T-helper 2 cell treated with Interferon-gamma antibody and Interleukin-4, amounts not matched to agents 100 ng/mL and 5 ng/mL, for 36 hours (primary cell): ENCODE measurements at regions not wholly inside any gene's neighbourhood (a gene's known extent, or its start where the extent isn't known, plus 50 kb on each side); places are given as distances from the start of the nearest gene placed in this dataset.

ENCODE experiments used
- intact Hi-C: fragments of 100-400 bp; cut with micrococcal nuclease; formaldehyde crosslinking; loops from one replicate; pipeline ENCODE4 v1.15.1; 2023

GRCh38 chr18:40962784-40963183 is 992.2 kb upstream of the PIK3C3 start:
- intact Hi-C loops = no loop called here

DNA sequence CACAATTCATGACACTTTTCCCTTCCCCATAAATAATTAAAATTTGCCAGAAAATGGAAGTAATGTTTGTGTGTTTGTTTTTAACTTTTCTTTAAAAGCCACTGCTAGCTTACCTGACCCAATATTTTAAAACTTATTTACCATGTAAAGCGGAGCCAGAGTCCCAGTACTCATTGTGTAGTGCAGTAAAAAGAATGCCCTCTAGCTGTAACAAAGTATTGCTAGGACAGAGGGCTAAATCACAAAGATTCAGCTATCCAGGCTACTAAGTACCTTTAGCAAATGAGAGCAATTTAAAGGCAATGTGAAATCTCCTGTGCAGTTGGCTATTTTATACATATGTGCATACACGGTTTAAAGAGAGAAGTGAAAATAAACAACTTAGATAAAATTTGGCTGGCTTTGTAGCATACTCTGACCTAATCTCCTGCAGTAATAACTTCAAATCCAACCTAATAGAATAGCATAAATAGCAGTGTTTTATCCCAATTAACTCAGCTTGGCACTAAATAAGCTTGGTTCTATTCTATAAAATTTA is 997.4 kb upstream of the PIK3C3 start:
- intact Hi-C loops = no loop called here

- intact Hi-C loops = no loop called here
Measured at GRCh38 chr18:40956213-40956612, 998.8 kb upstream of the PIK3C3 start.

DNA sequence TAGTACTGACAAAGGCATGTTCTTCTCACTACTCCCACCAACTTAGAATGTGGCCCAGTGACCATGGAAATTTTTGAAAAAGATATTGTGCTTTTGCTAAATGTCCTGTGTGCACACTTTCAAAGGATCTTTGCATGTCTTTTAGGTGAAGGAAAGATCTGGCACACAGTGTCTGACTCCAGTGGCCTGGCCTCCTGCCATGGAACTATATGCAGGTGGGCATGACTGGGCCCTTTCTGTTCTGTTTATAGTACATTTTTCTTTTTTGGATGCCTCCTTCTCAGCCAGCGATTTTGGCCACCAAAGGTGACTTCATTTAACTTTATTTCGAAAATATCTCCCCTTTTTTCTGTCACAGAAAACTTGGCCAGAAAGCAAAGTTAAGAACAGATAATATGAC is 999.7 kb upstream of the PIK3C3 start:
- intact Hi-C loops = no loop called here

DNA sequence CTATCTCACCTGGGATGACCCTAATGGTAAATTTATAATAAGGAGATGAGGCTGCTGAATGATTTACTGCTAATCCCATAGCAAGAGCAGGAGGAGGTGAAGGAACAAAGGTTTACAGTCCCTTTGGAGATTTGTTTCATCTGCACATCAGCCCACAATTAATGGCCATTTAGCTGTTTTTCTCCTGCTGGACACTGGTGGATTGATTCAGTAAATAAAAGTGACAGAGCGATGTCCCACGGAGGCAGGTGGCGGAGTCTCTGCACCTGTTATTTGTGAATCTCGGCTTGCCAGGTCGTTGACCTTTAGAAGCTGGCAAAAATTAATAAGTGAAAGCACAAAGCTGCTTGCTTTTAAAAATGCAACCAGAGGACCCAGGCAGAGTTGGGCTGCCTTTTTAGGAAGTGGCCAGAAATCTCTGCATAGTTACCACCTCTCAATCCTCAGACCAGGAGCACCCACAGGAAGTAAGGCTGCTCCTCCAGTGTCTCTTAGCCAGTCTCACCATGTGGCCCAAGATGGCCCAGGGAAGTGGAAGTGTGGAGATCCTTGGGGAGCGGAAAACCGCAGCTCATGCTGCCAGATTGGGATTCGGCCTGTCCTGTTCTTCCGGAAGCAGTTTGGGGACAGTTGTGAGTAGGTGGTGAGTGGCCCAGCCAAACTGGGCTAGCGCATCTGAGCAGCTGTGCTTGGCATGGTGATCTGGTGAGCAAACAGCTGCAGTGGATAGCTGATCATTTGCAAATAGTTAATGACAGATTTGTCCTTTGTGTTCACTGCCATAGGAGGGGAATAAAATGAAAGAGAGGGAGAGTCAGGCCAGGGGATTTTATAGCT is 1005.7 kb upstream of the PIK3C3 start:
- intact Hi-C loops = no loop called here

DNA sequence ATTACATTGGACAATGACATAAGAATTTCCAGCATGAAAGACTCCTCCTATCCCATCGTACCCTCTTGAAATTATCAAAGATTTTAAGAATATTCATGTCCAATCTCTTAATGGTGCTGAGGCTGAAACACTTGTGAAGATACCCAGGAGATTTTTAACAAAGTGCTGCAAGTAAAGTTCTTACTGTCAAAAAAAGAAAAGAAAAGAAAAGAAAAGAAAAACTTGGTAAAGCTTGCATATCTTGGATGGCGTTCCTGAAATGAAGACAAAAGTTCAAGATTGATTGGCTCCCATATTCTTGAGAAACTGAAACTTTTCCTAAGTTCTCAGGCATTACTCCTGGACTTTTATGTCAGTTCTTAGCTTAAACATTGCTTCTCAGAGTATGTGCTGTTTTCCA is 1010.5 kb upstream of the PIK3C3 start:
- intact Hi-C loops = no loop called here

GRCh38 chr18:40939656-40940515 is 1015.1 kb upstream of the PIK3C3 start:
- intact Hi-C loops = loop anchor here (10.0 kb wide), 1 partner anchor 965 kb away; no protein-coding TSS in a partner anchor

DNA sequence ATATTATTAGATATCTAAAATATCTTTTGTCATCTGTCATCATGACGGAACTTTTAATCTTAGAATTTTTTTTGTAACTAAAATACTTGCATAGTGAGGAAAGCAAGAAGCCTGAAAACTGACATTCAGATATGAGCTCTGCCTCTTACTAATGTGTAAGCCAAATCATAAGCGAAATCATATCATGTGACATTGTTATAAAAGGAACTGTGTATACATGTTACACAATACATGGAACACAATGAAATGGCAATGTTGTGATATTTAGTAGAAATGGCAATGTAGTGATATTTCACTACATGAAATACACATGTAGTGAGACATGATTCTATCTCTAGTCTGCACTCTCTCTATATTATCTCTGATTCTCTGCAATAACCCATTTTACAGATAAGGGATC is 1016.4 kb upstream of the PIK3C3 start:
- intact Hi-C loops = loop anchor here (10.0 kb wide), 1 partner anchor 966 kb away; no protein-coding TSS in a partner anchor

GRCh38 chr18:40937386-40937785 is 1017.6 kb upstream of the PIK3C3 start:
- intact Hi-C loops = loop anchor here (10.0 kb wide), 1 partner anchor 967 kb away; no protein-coding TSS in a partner anchor

DNA sequence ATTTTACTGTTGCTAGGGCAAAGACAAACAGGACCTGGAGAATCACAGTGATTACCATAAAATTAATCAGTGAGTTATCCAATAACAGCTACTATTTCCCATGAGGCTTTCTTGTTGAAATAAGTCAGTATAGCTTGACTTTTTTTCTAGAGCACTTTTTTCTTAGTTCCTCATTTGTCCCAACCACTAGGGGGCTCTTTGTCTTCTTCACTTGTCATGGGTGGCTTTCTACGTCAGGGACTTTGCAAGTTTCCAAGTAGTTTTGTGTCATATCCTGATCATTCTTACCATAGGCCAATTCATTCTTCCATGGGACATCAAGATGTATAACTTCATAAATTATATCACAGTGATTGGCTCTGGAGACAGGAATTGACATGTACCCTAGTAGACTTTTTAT is 1019.6 kb upstream of the PIK3C3 start:
- intact Hi-C loops = loop anchor here (10.0 kb wide), 1 partner anchor 969 kb away; no protein-coding TSS in a partner anchor

DNA sequence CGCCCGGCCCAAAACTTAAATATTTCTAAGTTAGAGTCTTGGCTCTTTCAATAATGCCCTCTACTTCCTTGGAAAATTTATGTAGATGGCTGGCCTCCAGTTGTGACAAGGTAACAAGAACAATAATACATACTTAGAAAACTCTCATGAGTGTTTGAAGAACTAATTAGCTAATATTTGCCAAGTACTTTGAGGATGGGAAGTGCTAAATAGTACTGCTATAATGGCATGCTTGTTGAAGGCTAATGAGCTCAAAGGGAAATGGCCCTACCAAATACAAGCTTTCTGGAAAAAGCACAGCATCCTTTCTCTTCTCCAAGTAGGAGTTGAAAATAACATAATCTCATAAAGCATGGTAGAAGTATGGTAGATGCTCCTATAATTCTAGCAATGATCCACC is 1022.2 kb upstream of the PIK3C3 start:
- intact Hi-C loops = loop anchor here (10.0 kb wide), 1 partner anchor 972 kb away; no protein-coding TSS in a partner anchor

GRCh38 chr18:40930211-40930882 is 1024.7 kb upstream of the PIK3C3 start:
- intact Hi-C loops = loop anchor here (10.0 kb wide), 1 partner anchor 974 kb away; no protein-coding TSS in a partner anchor

- intact Hi-C loops = no loop called here
Measured at GRCh38 chr18:40929399-40929798, 1025.6 kb upstream of the PIK3C3 start.

DNA sequence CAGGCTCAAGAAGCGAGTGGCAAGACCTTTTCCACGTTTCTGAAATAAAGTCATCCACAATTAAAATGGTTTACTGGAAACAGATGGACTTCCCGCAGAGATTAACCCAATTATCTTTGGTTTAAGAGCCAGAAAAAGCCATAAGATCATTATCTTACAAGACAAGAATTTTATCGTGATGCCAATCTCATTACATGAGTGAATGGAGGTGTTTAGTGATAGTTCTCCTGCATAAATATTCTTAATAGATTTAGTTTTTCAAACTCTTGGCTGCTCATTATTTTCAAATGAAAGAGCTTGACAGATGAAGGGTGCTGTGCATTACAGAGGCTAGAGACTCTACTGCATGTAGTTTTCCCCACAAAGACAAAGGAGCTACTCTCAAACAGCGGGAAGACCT is 1028.4 kb upstream of the PIK3C3 start:
- intact Hi-C loops = no loop called here

DNA sequence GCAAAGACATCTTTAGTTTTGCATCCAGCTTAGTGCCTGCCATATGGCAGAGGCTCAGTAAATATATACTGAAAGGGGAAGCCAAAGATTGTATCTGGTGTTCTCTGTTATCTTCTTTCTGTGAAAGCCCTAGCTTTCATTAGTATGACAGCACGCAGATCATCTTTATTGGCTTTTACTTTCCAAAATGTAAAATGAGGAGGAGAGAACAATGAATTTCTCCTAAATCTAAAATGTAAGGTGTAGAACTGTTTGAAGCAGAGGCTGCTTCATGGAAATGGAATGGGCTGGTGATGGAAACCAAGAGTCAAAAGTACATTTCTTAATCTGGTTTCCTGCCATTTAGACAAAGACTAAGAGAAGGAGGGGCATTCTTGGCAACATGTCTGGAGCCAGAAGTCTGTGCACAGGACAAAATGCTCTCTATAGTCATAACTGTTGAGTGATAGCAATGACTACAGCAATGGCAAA is 1029.9 kb upstream of the PIK3C3 start:
- intact Hi-C loops = no loop called here

GRCh38 chr18:40921845-40922629 is 1033.0 kb upstream of the PIK3C3 start:
- intact Hi-C loops = no loop called here

DNA sequence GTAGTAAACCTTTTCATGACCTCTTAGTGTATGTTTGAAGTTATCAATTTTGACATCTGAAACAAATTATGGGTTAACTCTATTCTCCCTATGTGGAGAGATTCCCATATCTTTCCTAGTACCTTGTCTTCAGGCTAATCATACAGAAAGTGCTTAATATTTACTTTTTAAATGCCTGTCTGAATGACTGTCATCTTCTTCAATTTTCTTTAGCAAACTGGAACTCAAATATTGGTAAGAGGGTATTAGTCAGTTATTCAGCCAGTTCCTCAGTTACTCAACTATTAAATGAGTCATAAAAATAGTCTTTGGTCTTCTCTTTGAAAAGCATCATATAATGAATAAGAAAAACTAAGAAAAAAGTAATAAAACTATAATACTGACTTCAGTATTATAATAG is 1038.0 kb upstream of the PIK3C3 start:
- intact Hi-C loops = no loop called here

DNA sequence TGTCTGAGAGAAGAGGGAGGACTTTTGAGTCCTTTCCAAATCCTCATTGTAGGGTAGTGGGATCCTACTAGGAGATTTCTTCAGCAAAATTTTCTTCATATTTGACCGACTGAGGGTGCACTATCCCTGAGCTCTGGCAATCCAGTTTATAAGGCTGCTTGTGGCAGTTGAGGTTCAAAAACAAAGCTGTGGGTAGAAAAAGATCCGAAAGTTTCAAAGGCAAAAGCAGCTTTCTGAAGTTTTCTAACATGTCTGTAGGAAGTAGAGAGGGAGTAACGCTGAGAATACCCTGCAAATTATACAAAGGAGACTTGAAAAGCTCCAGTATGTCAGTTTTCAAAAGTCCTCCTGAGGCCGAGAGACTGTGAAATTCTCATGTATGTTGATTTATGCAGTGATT is 1039.3 kb upstream of the PIK3C3 start:
- intact Hi-C loops = no loop called here

- intact Hi-C loops = no loop called here
Measured at GRCh38 chr18:40911582-40912254, 1043.3 kb upstream of the PIK3C3 start.

- intact Hi-C loops = no loop called here
Measured at GRCh38 chr18:40911041-40911440, 1044.0 kb upstream of the PIK3C3 start.
